K562 (cell line): ENCODE measurements at regions not wholly inside any gene's neighbourhood (a gene's known extent, or its start where the extent isn't known, plus 50 kb on each side); places are given as distances from the start of the nearest gene placed in this dataset.

Experiments
- ADNP ChIP-seq: fragments of 200-800 bp; sonication (Bioruptor generic); IDR thresholded peaks from 2 replicates; pipeline ENCODE4 v1.6.1; 2016; ENCODE audit warnings: missing genetic modification characterization, missing compliant biosample characterization
- CBFA2T2 ChIP-seq: fragments of 450-650 bp; conservative IDR thresholded peaks from 2 replicates; pipeline ENCODE4 v1.6.1; 2017; ENCODE audit warnings: mild to moderate bottlenecking
- CBFB ChIP-seq: sonication (generic); formaldehyde crosslinking; IDR thresholded peaks from 2 replicates; pipeline ENCODE4 v1.4.0; 2020; ENCODE audit warnings: mild to moderate bottlenecking, missing genetic modification reagents
- CBX5 ChIP-seq: IDR thresholded peaks from 2 replicates; pipeline ENCODE4 v1.6.1; 2014; ENCODE audit warnings: low read depth, borderline replicate concordance
- E4F1 ChIP-seq: fragments of 250-450 bp; sonication (Bioruptor Pico); IDR thresholded peaks from 2 replicates; pipeline ENCODE4 v1.5.0; 2021; ENCODE audit warnings: mild to moderate bottlenecking, borderline replicate concordance
- FOXO4 ChIP-seq: fragments of 450-650 bp; formaldehyde crosslinking; IDR thresholded peaks from 2 replicates; pipeline ENCODE4 v1.4.0; 2020; ENCODE audit warnings: mild to moderate bottlenecking, moderate library complexity
- MAZ ChIP-seq, 2 experiments: fragments of 450-650 bp in 1 of 2; sonication (generic) in 1 of 2; formaldehyde crosslinking; IDR thresholded peaks in 1 of 2; conservative IDR thresholded peaks in 1 of 2; 2 replicates each; pipeline versions ENCODE4 v1.4.0 to v1.5.0; 2020; ENCODE audit warnings: mild to moderate bottlenecking in 1 of 2, missing genetic modification reagents in 1 of 2
- NCOA4 ChIP-seq: fragments of 450-650 bp; IDR thresholded peaks from 2 replicates; pipeline ENCODE4 v1.6.1; 2018; ENCODE audit warnings: mild to moderate bottlenecking; ENCODE audit not compliant: partially characterized antibody
- NFRKB ChIP-seq: fragments of 450-650 bp; IDR thresholded peaks from 2 replicates; pipeline ENCODE4 v1.6.1; 2016; ENCODE audit warnings: low read depth
- NUFIP1 ChIP-seq: fragments of 450-650 bp; IDR thresholded peaks from 2 replicates; pipeline ENCODE4 v1.6.1; 2018; ENCODE audit not compliant: partially characterized antibody
- RCOR1 ChIP-seq, 2 experiments: IDR thresholded peaks; 2 replicates each; pipeline ENCODE4 v1.6.1; 2012; ENCODE audit warnings: low read depth in 2 of 2, low read length in 2 of 2, borderline replicate concordance in 1 of 2, improper control_type of control experiment in 1 of 2
- SMAD1 ChIP-seq: fragments of 150-350 bp; IDR thresholded peaks from 2 replicates; pipeline ENCODE4 v1.6.1; 2014; ENCODE audit warnings: low read length, low read depth; ENCODE audit not compliant: partially characterized antibody
- SMARCA4 ChIP-seq: fragments of 450-650 bp; IDR thresholded peaks from 2 replicates; pipeline ENCODE4 v1.6.1; 2016
- ZBTB8A ChIP-seq: fragments of 450-650 bp; IDR thresholded peaks from 2 replicates; pipeline ENCODE4 v1.6.1; 2018; ENCODE audit warnings: mild to moderate bottlenecking, moderate library complexity; ENCODE audit not compliant: partially characterized antibody
- ZNF165 ChIP-seq: fragments of 250-450 bp; sonication (Bioruptor Pico); IDR thresholded peaks from 2 replicates; pipeline ENCODE4 v1.4.0; 2020; ENCODE audit warnings: borderline replicate concordance
- ZNF407 ChIP-seq: fragments of 450-650 bp; IDR thresholded peaks from 2 replicates; pipeline ENCODE4 v1.6.1; 2016; ENCODE audit warnings: low read depth

GRCh38 chr13:60227158-60227557 lies 63.4 kb upstream of the DIAPH3 start (continued):
- TF ChIP-seq CBFB (CRISPR knock-in tag) = no peak
- no peak for TF ChIP-seq NUFIP1
- TF ChIP-seq CBX5 = no peak
- TF ChIP-seq NFRKB = no peak
- TF ChIP-seq SMARCA4 = peak; percentile 65
- TF ChIP-seq SMAD1 = no peak
- TF ChIP-seq ZBTB8A = no peak
- TF ChIP-seq FOXO4 (CRISPR knock-in tag) = no peak
- TF ChIP-seq RCOR1 (IDR thresholded peaks at IDR 0.05; ENCODE audit: borderline replicate concordance in 1 of 2, low read depth in 2 of 2, low read length in 2 of 2) = no peak
- TF ChIP-seq ADNP (tag) = no peak
- TF ChIP-seq E4F1 = no peak
- peak; percentile 30; the same call in 1 of the 2 replicates for TF ChIP-seq CBFA2T2
- no peak for TF ChIP-seq MAZ (CRISPR knock-in tag; conservative IDR thresholded peaks at IDR 0.05 in 1 of 2, IDR thresholded peaks at IDR 0.05 in 1 of 2)
- TF ChIP-seq ZNF165 = no peak
- TF ChIP-seq ZNF407 = no peak
- TF ChIP-seq NCOA4 = no peak
